NT2/D1 (cell line): ENCODE measurements at regions not wholly inside any gene's neighbourhood (a gene's known extent, or its start where the extent isn't known, plus 50 kb on each side); places are given as distances from the start of the nearest gene placed in this dataset.

ENCODE experiments used
- YY1 ChIP-seq: IDR thresholded peaks from 2 replicates; pipeline ENCODE4 v1.6.1; 2011; ENCODE audit not compliant: insufficient read length, insufficient read depth
- ZNF274 ChIP-seq: IDR thresholded peaks from 2 replicates; pipeline ENCODE4 v1.6.1; 2011; ENCODE audit warnings: mild to moderate bottlenecking, low read depth, low read length

DNA sequence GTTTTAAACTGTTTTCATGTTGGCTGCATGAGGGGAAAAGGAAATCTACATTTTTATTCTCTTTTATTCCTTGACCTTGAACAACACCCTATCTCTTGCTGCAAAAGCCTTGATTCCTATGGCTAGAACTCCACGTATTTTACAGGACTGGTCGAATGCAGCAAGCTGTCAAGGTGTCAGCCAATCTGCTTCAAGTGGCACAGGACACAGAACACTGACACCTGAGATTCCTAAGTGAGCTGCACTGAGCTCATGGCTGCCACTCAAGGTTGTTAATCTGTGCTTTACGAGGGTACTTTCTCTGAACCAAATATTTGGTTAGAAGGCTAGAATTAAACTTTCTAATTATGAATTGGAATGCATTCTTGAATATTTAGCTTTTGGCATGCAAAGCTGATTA is 349.7 kb upstream of the COBL start:
- TF ChIP-seq YY1 (no peak), ZNF274 (no peak)
